ENCODE measurements at regions not wholly inside any gene's neighbourhood (a gene's known extent, or its start where the extent isn't known, plus 50 kb on each side); places are given as distances from the start of the nearest gene placed in this dataset.

- no peak for DNase-seq
Observed at GRCh38 chr20:59437601-59438031, 137.2 kb downstream of the EDN3 start.

GRCh38 chr20:59438201-59438600 is 137.8 kb downstream of the EDN3 start:
- DNase-seq: no peak

GRCh38 chr20:59439243-59439642 is 138.8 kb downstream of the EDN3 start:
- no peak for DNase-seq

GRCh38 chr20:59441306-59441705 is 140.9 kb downstream of the EDN3 start:
- DNase-seq: no peak

- no peak for DNase-seq
Observed at GRCh38 chr20:59441860-59442810, 141.7 kb downstream of the EDN3 start.

GRCh38 chr20:59443550-59443949 is 143.1 kb downstream of the EDN3 start:
- DNase-seq: no peak

- no peak for DNase-seq
Observed at GRCh38 chr20:59446376-59446775, 146.0 kb downstream of the EDN3 start.

- DNase-seq: no peak
Observed at GRCh38 chr20:59448196-59448595, 147.8 kb downstream of the EDN3 start.

GRCh38 chr20:59448851-59449444 is 148.5 kb downstream of the EDN3 start:
- no peak for DNase-seq

GRCh38 chr20:59451066-59451630 is 150.7 kb downstream of the EDN3 start:
- no peak for DNase-seq

GRCh38 chr20:59451641-59452040 is 151.2 kb downstream of the EDN3 start:
- DNase-seq: no peak

- no peak for DNase-seq
Observed at GRCh38 chr20:59452856-59453255, 151.5 kb upstream of the PHACTR3 start.

GRCh38 chr20:59453759-59454560 is 150.4 kb upstream of the PHACTR3 start:
- DNase-seq: no peak

GRCh38 chr20:59455402-59456341 is 148.7 kb upstream of the PHACTR3 start:
- no peak for DNase-seq

GRCh38 chr20:59456342-59457279 is 147.7 kb upstream of the PHACTR3 start:
- no peak for DNase-seq

GRCh38 chr20:59458645-59459044 is 145.7 kb upstream of the PHACTR3 start:
- no peak for DNase-seq

- no peak for DNase-seq
Observed at GRCh38 chr20:59459586-59459985, 144.8 kb upstream of the PHACTR3 start.

- no peak for DNase-seq
Observed at GRCh38 chr20:59460352-59460751, 144.0 kb upstream of the PHACTR3 start.

GRCh38 chr20:59461526-59461925 is 142.8 kb upstream of the PHACTR3 start:
- no peak for DNase-seq

- no peak for DNase-seq
Observed at GRCh38 chr20:59462249-59462648, 142.1 kb upstream of the PHACTR3 start.

- no peak for DNase-seq
Observed at GRCh38 chr20:59463541-59463940, 140.8 kb upstream of the PHACTR3 start.

All from NCI-H187 treated with DMSO at 0.1 percent for 48 hours (cell line).